Stimulated activated CD4-positive, alpha-beta T cell treated with anti-CD3 and anti-CD28 coated beads, TNF-alpha, amount 100 ng/mL, for 4 hours (primary cell): ENCODE measurements at regions not wholly inside any gene's neighbourhood (a gene's known extent, or its start where the extent isn't known, plus 50 kb on each side); places are given as distances from the start of the nearest gene placed in this dataset.

ENCODE experiments used
- DNase-seq, 3 experiments: peaks; one replicate each; pipeline ENCODE4 v3.0.0-alpha.2; 2020; ENCODE audit warnings: low read depth in 3 of 3

GRCh38 chr11:70725739-70726138 is 327.4 kb downstream of the CTTN start:
- no peak for DNase-seq

- DNase-seq: no peak
These were observed 328.7 kb downstream of the CTTN start for GRCh38 chr11:70727021-70727420.

- DNase-seq: no peak
These were observed 329.7 kb downstream of the CTTN start for GRCh38 chr11:70727899-70728620.

GRCh38 chr11:70729949-70730348 is 331.6 kb downstream of the CTTN start:
- no peak for DNase-seq

- DNase-seq: no peak
These were observed 332.1 kb downstream of the CTTN start for GRCh38 chr11:70730411-70730810.

- no peak for DNase-seq
These were observed 333.1 kb downstream of the CTTN start for GRCh38 chr11:70731271-70732022.

- no peak for DNase-seq
These were observed 333.9 kb downstream of the CTTN start for GRCh38 chr11:70732023-70732880.

- no peak for DNase-seq
These were observed 334.5 kb downstream of the CTTN start for GRCh38 chr11:70732881-70733196.

- no peak for DNase-seq
These were observed 335.3 kb downstream of the CTTN start for GRCh38 chr11:70733327-70734325.

GRCh38 chr11:70734379-70734778 is 336.1 kb downstream of the CTTN start:
- no peak for DNase-seq

GRCh38 chr11:70734911-70735310 is 336.6 kb downstream of the CTTN start:
- no peak for DNase-seq

- no peak for DNase-seq
These were observed 337.6 kb downstream of the CTTN start for GRCh38 chr11:70735976-70736375.

GRCh38 chr11:70736461-70736860 is 338.1 kb downstream of the CTTN start:
- no peak for DNase-seq

- no peak for DNase-seq
These were observed 338.8 kb downstream of the CTTN start for GRCh38 chr11:70736937-70737640.

GRCh38 chr11:70737816-70738630 is 339.7 kb downstream of the CTTN start:
- no peak for DNase-seq

GRCh38 chr11:70738661-70739060 is 340.3 kb downstream of the CTTN start:
- no peak for DNase-seq

GRCh38 chr11:70739091-70739490 is 340.8 kb downstream of the CTTN start:
- no peak for DNase-seq

GRCh38 chr11:70739811-70740487 is 341.6 kb downstream of the CTTN start:
- no peak for DNase-seq

- no peak for DNase-seq
These were observed 342.1 kb downstream of the CTTN start for GRCh38 chr11:70740488-70740851.
